AG04449 (cell line): ENCODE measurements at regions not wholly inside any gene's neighbourhood (a gene's known extent, or its start where the extent isn't known, plus 50 kb on each side); places are given as distances from the start of the nearest gene placed in this dataset.
"Not testable (repeated sequence)": the region's sequence is repeated elsewhere in the genome, so short reads cannot be mapped to it uniquely, and the experiment has no call there.

Experiments
- CTCF ChIA-PET: fragments of 350-600 bp; formaldehyde crosslinking; extraction: SDS; loops from one replicate; lab custom pipeline; 2021; ENCODE audit warnings: antibody characterized with exemption; lab: Yijun Ruan, JAX
- POLR2A ChIA-PET: fragments of 400-600, 350-600 bp; formaldehyde crosslinking; extraction: SDS; loops from one replicate; lab custom pipeline; 2020; ENCODE audit warnings: antibody characterized with exemption, inconsistent platforms; lab: Yijun Ruan, JAX
- DNase-seq: peaks from one replicate; pipeline ENCODE4 v3.0.0-alpha.2; 2010; ENCODE audit warnings: low read depth, low spot score
- H3K4me3 ChIP-seq: 2 replicates; pipeline ENCODE4 v1.5.1; 2011; ENCODE audit warnings: low read depth, mild to moderate bottlenecking, control low read depth, low read length
- CTCF ChIP-seq: IDR thresholded peaks from one replicate; pipeline ENCODE4 v1.5.1; 2011; ENCODE audit warnings: mild to moderate bottlenecking, moderate library complexity, low read length, control low read depth, inconsistent platforms; ENCODE audit not compliant: insufficient read depth; ENCODE audit errors: missing control alignments

- H3K4me3 ChIP-seq, result no peak overlapping the region
- ChIA-PET POLR2A (no interaction called here), CTCF (no interaction called here)
- no peak for DNase-seq
- no peak for TF ChIP-seq CTCF
Measured at GRCh38 chr1:70820995-70821394, 226.6 kb downstream of the PTGER3 start.

- no peak for DNase-seq
- no peak overlapping the region for H3K4me3 ChIP-seq
- TF ChIP-seq CTCF, result no peak
- ChIA-PET POLR2A (no interaction called here), CTCF (no interaction called here)
Measured at GRCh38 chr1:70826428-70826827, 221.2 kb downstream of the PTGER3 start.

- no peak overlapping the region for H3K4me3 ChIP-seq
- ChIA-PET POLR2A (no interaction called here), CTCF (no interaction called here)
- TF ChIP-seq CTCF, result no peak
- DNase-seq, result no peak
Measured at GRCh38 chr1:70827030-70827429, 220.6 kb downstream of the PTGER3 start.

GRCh38 chr1:70828177-70828576, 219.4 kb downstream of the PTGER3 start:
- H3K4me3 ChIP-seq, result no peak overlapping the region
- ChIA-PET CTCF (no interaction called here), POLR2A (no interaction called here)
- DNase-seq, result no peak
- no peak for TF ChIP-seq CTCF

GRCh38 chr1:70834365-70834764, 213.3 kb downstream of the PTGER3 start:
- CTCF ChIA-PET, result not testable (repeated sequence)

GRCh38 chr1:70836456-70836855, 211.2 kb downstream of the PTGER3 start:
- no peak for TF ChIP-seq CTCF
- DNase-seq, result no peak
- ChIA-PET POLR2A (no interaction called here), CTCF (no interaction called here)
- no peak overlapping the region for H3K4me3 ChIP-seq

More at GRCh38 chr1:70834365-70834764, 213.3 kb downstream of the PTGER3 start:
- DNase-seq, POLR2A ChIA-PET, H3K4me3 ChIP-seq: not testable (repeated sequence)

- DNase-seq, result no peak
- POLR2A ChIA-PET, result no interaction called here
Measured at GRCh38 chr1:70840260-70840953, 207.2 kb downstream of the PTGER3 start.

More at GRCh38 chr1:70840260-70840953, 207.2 kb downstream of the PTGER3 start:
- no peak for TF ChIP-seq CTCF
- H3K4me3 ChIP-seq, result no peak overlapping the region
- CTCF ChIA-PET, result no interaction called here
